ENCODE measurements at regions not wholly inside any gene's neighbourhood (a gene's known extent, or its start where the extent isn't known, plus 50 kb on each side); places are given as distances from the start of the nearest gene placed in this dataset.

DNA sequence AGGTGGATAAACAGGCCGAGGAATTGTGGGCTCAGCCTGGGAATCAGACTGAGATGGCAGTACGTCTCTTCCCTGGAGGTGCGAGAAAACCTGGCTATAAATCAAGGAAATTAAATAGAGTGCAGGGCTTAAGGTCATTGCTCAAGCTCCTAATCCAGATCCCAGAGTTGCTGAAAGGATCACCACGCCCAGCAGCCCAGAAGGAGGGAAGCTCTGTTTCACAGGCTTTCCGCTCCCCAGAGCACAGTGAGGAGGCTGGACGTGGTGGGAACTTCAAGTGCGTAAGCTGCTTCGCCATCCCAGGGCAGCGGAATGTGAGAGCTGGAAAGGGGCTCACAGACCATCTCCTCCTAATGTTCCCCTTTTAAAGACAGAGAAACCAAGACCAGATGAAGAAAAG is 651.6 kb upstream of the TBX3 start:
- Mint-ChIP-seq H3K9me3 (peaks cover 3% of the 10 kb centered on the region), H3K27ac (no peak overlapping the region), H3K27me3 (no peaks in the 10 kb centered on the region), H3K4me3 (no peak overlapping the region), H3K4me1 (ENCODE audit: low read depth) (no peaks in the 10 kb centered on the region), H3K36me3 (ENCODE audit: low read depth) (no peaks in the 10 kb centered on the region)
- intact Hi-C loops (cut with micrococcal nuclease), result no loop called here
- TF ChIP-seq, protein P1, sequence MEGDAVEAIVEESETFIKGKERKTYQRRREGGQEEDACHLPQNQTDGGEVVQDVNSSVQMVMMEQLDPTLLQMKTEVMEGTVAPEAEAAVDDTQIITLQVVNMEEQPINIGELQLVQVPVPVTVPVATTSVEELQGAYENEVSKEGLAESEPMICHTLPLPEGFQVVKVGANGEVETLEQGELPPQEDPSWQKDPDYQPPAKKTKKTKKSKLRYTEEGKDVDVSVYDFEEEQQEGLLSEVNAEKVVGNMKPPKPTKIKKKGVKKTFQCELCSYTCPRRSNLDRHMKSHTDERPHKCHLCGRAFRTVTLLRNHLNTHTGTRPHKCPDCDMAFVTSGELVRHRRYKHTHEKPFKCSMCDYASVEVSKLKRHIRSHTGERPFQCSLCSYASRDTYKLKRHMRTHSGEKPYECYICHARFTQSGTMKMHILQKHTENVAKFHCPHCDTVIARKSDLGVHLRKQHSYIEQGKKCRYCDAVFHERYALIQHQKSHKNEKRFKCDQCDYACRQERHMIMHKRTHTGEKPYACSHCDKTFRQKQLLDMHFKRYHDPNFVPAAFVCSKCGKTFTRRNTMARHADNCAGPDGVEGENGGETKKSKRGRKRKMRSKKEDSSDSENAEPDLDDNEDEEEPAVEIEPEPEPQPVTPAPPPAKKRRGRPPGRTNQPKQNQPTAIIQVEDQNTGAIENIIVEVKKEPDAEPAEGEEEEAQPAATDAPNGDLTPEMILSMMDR (IDR thresholded peaks at IDR 0.05), result no peak
- no peak for DNase-seq
- POLR2A ChIA-PET, result no interaction called here
- CTCF ChIA-PET, result no interaction called here
- no peak for ATAC-seq

DNA sequence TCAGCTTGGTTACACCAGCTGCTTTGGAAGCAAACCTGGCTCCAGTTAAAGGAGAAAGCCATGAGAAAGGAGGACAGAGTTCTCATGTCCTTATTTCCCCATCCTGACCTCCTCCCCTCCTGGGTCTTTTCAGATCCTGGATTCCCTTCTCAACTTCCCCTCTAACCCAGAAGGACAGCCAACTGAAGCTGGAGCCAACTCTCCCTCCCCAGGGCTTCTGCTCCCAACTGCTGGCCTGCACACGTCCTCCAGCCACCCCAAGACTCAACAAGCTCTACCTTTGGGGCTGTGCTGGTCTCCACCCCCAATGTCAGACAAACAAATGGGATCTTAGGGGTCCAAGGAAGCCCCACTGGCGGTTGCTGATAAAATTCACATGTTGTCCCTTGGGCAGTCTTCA is 651.1 kb upstream of the TBX3 start:
- intact Hi-C loops (cut with micrococcal nuclease), result no loop called here
- POLR2A ChIA-PET, result no interaction called here
- Mint-ChIP-seq H3K36me3 (ENCODE audit: low read depth) (no peaks in the 10 kb centered on the region), H3K27ac (no peak overlapping the region), H3K4me3 (no peak overlapping the region), H3K27me3 (no peaks in the 10 kb centered on the region), H3K4me1 (ENCODE audit: low read depth) (no peaks in the 10 kb centered on the region), H3K9me3 (peaks cover 3% of the 10 kb centered on the region)
- no peak for DNase-seq
- TF ChIP-seq, protein P1 (IDR thresholded peaks at IDR 0.05), result no peak
- CTCF ChIA-PET, result no interaction called here
- ATAC-seq, result no peak

DNA sequence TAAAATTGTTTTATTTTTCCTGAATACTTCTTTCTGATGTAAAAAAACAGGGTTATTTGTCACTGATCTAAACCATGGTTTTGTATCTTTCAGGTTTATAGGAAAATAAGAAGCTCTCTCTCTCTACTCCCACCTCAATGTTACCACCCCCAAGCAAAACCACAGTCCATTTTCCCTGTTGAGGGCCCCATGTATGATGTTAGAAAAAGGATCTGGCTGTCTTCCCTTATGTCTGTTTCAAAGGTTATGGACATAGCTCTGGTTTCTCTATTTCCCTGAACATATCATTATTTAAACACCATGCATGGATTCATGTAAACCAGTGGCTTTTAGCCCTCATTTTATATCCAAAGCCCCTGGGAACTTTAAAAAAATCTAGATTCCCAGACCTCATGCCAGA is 649.0 kb upstream of the TBX3 start:
- Mint-ChIP-seq H3K36me3 (ENCODE audit: low read depth) (no peaks in the 10 kb centered on the region), H3K27ac (no peak overlapping the region), H3K27me3 (no peaks in the 10 kb centered on the region), H3K4me1 (ENCODE audit: low read depth) (no peaks in the 10 kb centered on the region), H3K4me3 (no peak overlapping the region), H3K9me3 (peaks cover 5% of the 10 kb centered on the region)
- POLR2A ChIA-PET, result interaction anchor here (0.6 kb wide), 1 partner anchor 28 kb away, joined by 3 read pairs; no protein-coding TSS in a partner anchor
- intact Hi-C loops (cut with micrococcal nuclease), result no loop called here
- TF ChIP-seq, protein P1 (IDR thresholded peaks at IDR 0.05), result no peak
- CTCF ChIA-PET, result no interaction called here
- DNase-seq (no peak), ATAC-seq (no peak)

DNA sequence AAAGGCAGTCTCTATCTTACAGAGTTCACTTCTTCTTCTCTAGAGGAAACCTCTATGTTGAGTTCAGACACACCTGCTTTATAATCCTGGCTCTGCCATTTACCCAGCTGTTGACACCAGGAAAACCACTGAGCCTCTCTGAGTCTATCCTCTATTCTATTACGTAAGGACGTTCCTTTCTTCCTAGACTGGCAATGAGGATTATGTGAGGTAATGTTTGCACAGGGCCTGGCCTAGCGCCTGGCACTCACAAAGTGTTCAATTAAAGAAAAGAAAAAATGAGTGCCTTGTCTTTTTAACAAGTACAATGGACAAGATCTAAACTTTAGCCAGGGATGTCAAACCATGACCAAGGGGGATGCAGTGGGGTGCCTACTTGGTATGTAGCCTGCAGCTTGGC is 641.9 kb upstream of the TBX3 start:
- DNase-seq, result no peak
- CTCF ChIA-PET, result no interaction called here

DNA sequence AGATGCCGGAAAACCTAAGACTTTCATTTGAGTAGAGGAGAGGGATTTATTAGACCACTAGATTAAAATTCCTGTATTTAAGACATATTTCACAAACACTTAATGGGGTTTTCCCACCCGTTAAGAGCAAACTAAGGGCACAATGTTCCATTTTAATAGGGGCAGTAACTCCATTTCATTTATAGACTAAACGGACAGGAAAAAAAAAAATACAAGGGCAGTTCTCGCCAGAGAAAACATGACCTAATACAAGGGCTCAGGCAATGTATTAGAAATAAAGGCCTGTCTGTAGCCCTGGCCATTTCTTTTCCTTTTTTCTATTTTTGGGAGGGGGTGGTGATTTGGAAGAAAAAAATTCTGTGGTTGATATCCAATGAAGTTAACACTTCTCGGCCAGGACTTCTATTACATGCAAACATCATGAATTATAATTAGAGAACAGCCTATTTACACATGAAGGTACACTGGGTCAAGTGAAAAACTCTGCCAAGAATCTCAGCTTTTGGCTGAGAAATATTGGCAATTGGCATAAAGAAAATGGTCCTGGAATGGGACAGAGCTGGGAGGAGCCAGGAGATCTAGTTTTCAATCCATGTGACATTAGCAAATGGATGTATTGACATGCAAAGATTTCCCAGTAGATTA is 641.1 kb upstream of the TBX3 start:
- TF ChIP-seq, protein P1 (IDR thresholded peaks at IDR 0.05), result no peak
- no peaks in the 10 kb centered on the region for H3K4me1 Mint-ChIP-seq (ENCODE audit: low read depth)
- intact Hi-C loops (cut with micrococcal nuclease), result no loop called here
- POLR2A ChIA-PET, result no interaction called here
- ATAC-seq, result no peak
- H3K27me3 Mint-ChIP-seq, result no peaks in the 10 kb centered on the region
- CTCF ChIA-PET, result no interaction called here
- H3K27ac Mint-ChIP-seq, result no peak overlapping the region
- no peak overlapping the region for H3K4me3 Mint-ChIP-seq
- no peak for DNase-seq
- peaks cover 4% of the 10 kb centered on the region for H3K9me3 Mint-ChIP-seq
- H3K36me3 Mint-ChIP-seq (ENCODE audit: low read depth), result no peaks in the 10 kb centered on the region

More for the DNA sequence above, 641.9 kb upstream of the TBX3 start:
- no peak for ATAC-seq
- Mint-ChIP-seq H3K36me3 (ENCODE audit: low read depth) (no peaks in the 10 kb centered on the region), H3K4me1 (ENCODE audit: low read depth) (no peaks in the 10 kb centered on the region), H3K9me3 (peaks cover 4% of the 10 kb centered on the region), H3K27ac (no peak overlapping the region), H3K27me3 (no peaks in the 10 kb centered on the region), H3K4me3 (no peak overlapping the region)
- intact Hi-C loops (cut with micrococcal nuclease), result no loop called here
- POLR2A ChIA-PET, result no interaction called here
- TF ChIP-seq, protein P1 (IDR thresholded peaks at IDR 0.05), result no peak

All from activated CD8-positive, alpha-beta T cell treated with anti-CD3 and anti-CD28 coated beads for 36 hours (primary cell).